Colonic mucosa (tissue), 4 donors: ENCODE measurements at regions not wholly inside any gene's neighbourhood (a gene's known extent, or its start where the extent isn't known, plus 50 kb on each side); places are given as distances from the start of the nearest gene placed in this dataset.

Experiments used
- DNase-seq: peaks from one replicate; pipeline ENCODE4 v3.0.0-alpha.2; 2020
- H3K27ac ChIP-seq: fragments of 200-600 bp; one replicate; pipeline ENCODE4 v1.8.0; 2021
- H3K27me3 ChIP-seq: fragments of 200-600 bp; one replicate; pipeline ENCODE4 v1.8.0; 2021
- H3K36me3 ChIP-seq: fragments of 200-600 bp; one replicate; pipeline ENCODE4 v1.8.0; 2021
- H3K4me1 ChIP-seq: fragments of 200-600 bp; one replicate; pipeline ENCODE4 v1.8.0; 2021; ENCODE audit warnings: mild to moderate bottlenecking
- H3K4me3 ChIP-seq: fragments of 200-600 bp; one replicate; pipeline ENCODE4 v1.8.0; 2021
- H3K9ac ChIP-seq, 2 donors: one replicate each; pipeline ENCODE4 v1.7.0; 2013; ENCODE audit warnings: control low read depth in 2 of 2, low read depth in 2 of 2, low read length in 2 of 2
- H3K9me3 ChIP-seq: fragments of 200-600 bp; one replicate; pipeline ENCODE4 v1.8.0; 2021
- CTCF ChIP-seq: fragments of 200-600 bp; IDR thresholded peaks from one replicate; pipeline ENCODE4 v1.8.0; 2022; ENCODE audit warnings: antibody characterized with exemption, mild to moderate bottlenecking
- intact Hi-C: fragments of 100-400 bp; cut with DNase I; formaldehyde crosslinking; loops from one replicate; pipeline ENCODE4 v1.14.1; 2022
- donor health status: healthy.
- donor health status: DM: no; HTN: no; CAD: no.
- donor health status: DM: no; HTN: no; CAD: no.

DNA sequence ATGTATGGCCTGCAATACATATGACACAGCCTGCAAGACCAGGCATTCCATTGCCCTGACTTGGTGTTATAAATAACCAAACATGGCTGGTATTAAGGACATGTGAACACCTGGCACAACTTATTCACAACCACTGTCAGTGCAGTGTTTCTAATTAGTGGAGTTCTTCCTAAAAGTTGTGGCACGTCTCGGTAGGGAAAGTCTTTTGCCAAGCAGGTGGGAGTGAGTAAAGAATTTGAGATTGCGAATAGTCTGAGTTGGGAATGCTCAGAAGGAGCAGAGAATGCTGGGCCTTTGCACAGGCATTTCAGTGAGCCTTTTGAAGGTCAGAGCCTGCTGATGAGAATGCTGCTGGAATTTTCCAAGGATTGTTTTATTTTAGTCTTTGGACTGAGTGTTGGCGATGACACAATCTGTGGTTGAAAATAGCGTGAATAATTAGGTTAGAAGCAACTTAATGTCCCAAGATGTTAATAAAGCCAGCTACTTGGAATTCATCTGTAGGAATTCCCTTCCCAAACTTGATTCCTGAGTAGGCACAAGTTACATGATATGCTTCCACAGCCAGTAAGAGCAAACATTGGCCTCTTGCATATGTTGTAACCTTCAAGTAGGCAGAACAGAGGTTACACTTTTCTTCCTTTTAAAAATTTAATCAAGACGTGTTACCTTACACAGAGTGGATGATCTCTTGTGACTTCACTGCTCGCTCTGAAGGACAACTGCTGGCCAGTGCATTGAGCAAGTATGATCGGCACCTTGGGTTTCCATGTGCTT is 83.6 kb upstream of the PGRMC2 start:
- H3K4me3 ChIP-seq, result no peak overlapping the region
- intact Hi-C loops, result no loop called here
- TF ChIP-seq CTCF, result no peak
- H3K27me3 ChIP-seq, result no peaks in the 10 kb centered on the region
- no peaks in the 10 kb centered on the region for H3K9me3 ChIP-seq
- H3K4me1 ChIP-seq, result no peaks in the 10 kb centered on the region
- H3K36me3 ChIP-seq, result no peaks in the 10 kb centered on the region
- DNase-seq, result no peak
- H3K27ac ChIP-seq, result no peak overlapping the region
- H3K9ac ChIP-seq, result no peak overlapping the region

DNA sequence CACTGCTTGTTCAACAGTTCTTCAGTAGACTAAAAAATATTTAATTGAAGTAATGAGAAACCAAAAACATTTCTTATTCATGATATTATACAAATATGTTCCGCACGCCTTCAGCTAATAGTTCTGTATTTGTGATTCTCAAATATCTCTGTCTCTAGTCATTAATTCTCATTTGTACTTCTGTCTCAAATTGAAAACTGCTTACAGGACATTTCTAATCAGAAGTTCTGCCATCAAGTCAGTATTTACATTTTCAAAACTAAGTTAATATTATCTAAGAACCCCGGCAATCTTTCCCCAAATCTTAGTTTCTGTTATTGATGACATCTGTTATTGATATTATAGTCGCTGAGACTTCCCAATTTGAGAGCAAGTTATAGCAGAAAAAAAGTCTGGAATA is 78.6 kb upstream of the PGRMC2 start:
- Histone ChIP-seq H3K27me3 (no peaks in the 10 kb centered on the region), H3K4me3 (no peak overlapping the region), H3K9me3 (no peaks in the 10 kb centered on the region), H3K36me3 (no peaks in the 10 kb centered on the region), H3K4me1 (no peaks in the 10 kb centered on the region), H3K9ac (no peak overlapping the region), H3K27ac (no peak overlapping the region)
- intact Hi-C loops, result no loop called here
- no peak for TF ChIP-seq CTCF
- DNase-seq, result no peak

GRCh38 chr4:128364565-128364964 is 77.0 kb upstream of the PGRMC2 start:
- no peak overlapping the region for H3K27ac ChIP-seq
- intact Hi-C loops, result no loop called here
- H3K36me3 ChIP-seq, result no peaks in the 10 kb centered on the region
- H3K4me3 ChIP-seq, result no peak overlapping the region
- no peaks in the 10 kb centered on the region for H3K27me3 ChIP-seq
- no peak for TF ChIP-seq CTCF
- H3K9me3 ChIP-seq, result no peaks in the 10 kb centered on the region
- H3K4me1 ChIP-seq, result no peaks in the 10 kb centered on the region
- H3K9ac ChIP-seq, result no peak overlapping the region
- DNase-seq, result no peak

GRCh38 chr4:128363966-128364365 is 76.4 kb upstream of the PGRMC2 start:
- Histone ChIP-seq H3K9ac (no peak overlapping the region), H3K4me1 (no peaks in the 10 kb centered on the region), H3K27ac (no peak overlapping the region), H3K4me3 (no peak overlapping the region), H3K27me3 (no peaks in the 10 kb centered on the region), H3K9me3 (no peaks in the 10 kb centered on the region), H3K36me3 (no peaks in the 10 kb centered on the region)
- TF ChIP-seq CTCF, result no peak
- no peak for DNase-seq
- intact Hi-C loops, result no loop called here

DNA sequence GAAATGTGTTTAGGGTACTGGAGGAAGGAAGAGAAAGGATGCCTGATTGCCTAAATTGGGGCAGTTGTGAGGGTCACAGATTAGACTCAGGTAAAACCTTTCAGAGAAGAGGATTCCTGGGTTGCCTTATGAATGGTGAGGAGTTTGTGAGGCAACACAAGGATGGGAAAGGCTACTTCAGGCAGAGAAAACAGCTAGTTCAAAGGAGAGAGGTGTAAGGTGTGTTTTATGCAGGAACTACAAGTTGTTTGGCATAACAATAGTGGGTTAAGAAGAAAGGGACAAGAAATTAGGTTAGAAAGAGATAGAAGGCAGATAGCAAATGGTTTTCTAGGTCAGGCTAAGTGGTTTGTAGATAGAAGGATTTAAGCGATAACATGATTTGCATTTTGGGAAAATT is 75.1 kb upstream of the PGRMC2 start:
- no peaks in the 10 kb centered on the region for H3K36me3 ChIP-seq
- no peaks in the 10 kb centered on the region for H3K27me3 ChIP-seq
- no peak overlapping the region for H3K27ac ChIP-seq
- no peak for DNase-seq
- no peak overlapping the region for H3K4me3 ChIP-seq
- intact Hi-C loops, result no loop called here
- no peak for TF ChIP-seq CTCF
- no peaks in the 10 kb centered on the region for H3K4me1 ChIP-seq
- no peak overlapping the region for H3K9ac ChIP-seq
- H3K9me3 ChIP-seq, result no peaks in the 10 kb centered on the region
